ENCODE measurements at regions not wholly inside any gene's neighbourhood (a gene's known extent, or its start where the extent isn't known, plus 50 kb on each side); places are given as distances from the start of the nearest gene placed in this dataset.

DNA sequence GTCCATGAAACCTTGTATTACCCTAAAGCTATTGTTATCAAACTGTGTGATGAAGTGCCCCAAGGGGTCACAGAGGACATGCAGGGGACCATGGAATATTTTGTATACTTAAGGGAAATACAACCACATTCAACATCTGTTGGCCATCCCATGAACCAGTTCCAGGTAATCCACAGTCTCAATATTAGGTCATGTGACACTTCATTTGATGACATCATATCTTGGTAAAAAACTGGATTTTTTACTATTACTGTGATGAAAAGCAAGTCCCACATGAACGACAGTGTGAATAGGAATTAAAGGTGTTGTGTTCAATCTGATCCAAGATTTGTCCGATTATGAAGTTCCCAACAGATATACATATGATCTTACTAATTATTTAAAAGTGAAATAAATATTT lies 355.2 kb downstream of the IRS2 start:
- no peaks in the 10 kb centered on the region for H3K79me2 ChIP-seq (ENCODE audit: insufficient read depth, low read length)

More for the DNA sequence above, 355.2 kb downstream of the IRS2 start:
- H2AFZ ChIP-seq (ENCODE audit: low read length), result no peak overlapping the region
- H3K27ac ChIP-seq (ENCODE audit: insufficient read length, low read depth, low read length), result no peak overlapping the region
- no peak overlapping the region for H4K91ac ChIP-seq (ENCODE audit: insufficient read length, low read depth, low read length)
- H3K23ac ChIP-seq (ENCODE audit: insufficient read length, low read depth, low read length), result no peak overlapping the region
- H3K4me1 ChIP-seq (ENCODE audit: insufficient read depth, low read length), result no peaks in the 10 kb centered on the region
- Mint-ChIP-seq H3K4me3 (no peak overlapping the region), H3K4me1 (no peaks in the 10 kb centered on the region), H3K27me3 (ENCODE audit: low read depth) (no peaks in the 10 kb centered on the region), H3K9me3 (peaks cover 36 to 39% of the 10 kb centered on the region in 2 experiments), H3K36me3 (ENCODE audit: insufficient read depth in 1 of 3, low read depth in 3 of 3) (peaks cover 4 to 10% (median 8%) of the 10 kb centered on the region in 3 experiments), H3K27ac (no peak overlapping the region)
- H3T11ph ChIP-seq (ENCODE audit: low read length), result no peak overlapping the region
- H2BK5ac ChIP-seq (ENCODE audit: insufficient read length, low read length), result no peak overlapping the region
- H3K27me3 ChIP-seq (ENCODE audit: insufficient read depth, low read length), result no peaks in the 10 kb centered on the region
- no peak overlapping the region for H3K4me2 ChIP-seq (ENCODE audit: insufficient read depth, insufficient read length, low read length)
- H3K18ac ChIP-seq (ENCODE audit: insufficient read length, low read depth, low read length), result no peak overlapping the region
- H3K9me3 ChIP-seq (ENCODE audit: control insufficient read depth, low read depth, low read length), result no peaks in the 10 kb centered on the region
- no peak overlapping the region for H3K56ac ChIP-seq (ENCODE audit: insufficient read length, low read depth, low read length)
- H4K5ac ChIP-seq (ENCODE audit: insufficient read length, low read depth, low read length), result no peak overlapping the region
- TF ChIP-seq, protein P1, sequence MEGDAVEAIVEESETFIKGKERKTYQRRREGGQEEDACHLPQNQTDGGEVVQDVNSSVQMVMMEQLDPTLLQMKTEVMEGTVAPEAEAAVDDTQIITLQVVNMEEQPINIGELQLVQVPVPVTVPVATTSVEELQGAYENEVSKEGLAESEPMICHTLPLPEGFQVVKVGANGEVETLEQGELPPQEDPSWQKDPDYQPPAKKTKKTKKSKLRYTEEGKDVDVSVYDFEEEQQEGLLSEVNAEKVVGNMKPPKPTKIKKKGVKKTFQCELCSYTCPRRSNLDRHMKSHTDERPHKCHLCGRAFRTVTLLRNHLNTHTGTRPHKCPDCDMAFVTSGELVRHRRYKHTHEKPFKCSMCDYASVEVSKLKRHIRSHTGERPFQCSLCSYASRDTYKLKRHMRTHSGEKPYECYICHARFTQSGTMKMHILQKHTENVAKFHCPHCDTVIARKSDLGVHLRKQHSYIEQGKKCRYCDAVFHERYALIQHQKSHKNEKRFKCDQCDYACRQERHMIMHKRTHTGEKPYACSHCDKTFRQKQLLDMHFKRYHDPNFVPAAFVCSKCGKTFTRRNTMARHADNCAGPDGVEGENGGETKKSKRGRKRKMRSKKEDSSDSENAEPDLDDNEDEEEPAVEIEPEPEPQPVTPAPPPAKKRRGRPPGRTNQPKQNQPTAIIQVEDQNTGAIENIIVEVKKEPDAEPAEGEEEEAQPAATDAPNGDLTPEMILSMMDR (conservative IDR thresholded peaks at IDR 0.05), result no peak
- no peak overlapping the region for H2BK12ac ChIP-seq (ENCODE audit: insufficient read length, low read depth, low read length)
- no peak overlapping the region for H3K4ac ChIP-seq (ENCODE audit: low read depth, low read length)
- DNase-seq, result no peak
- H2AK5ac ChIP-seq (ENCODE audit: insufficient read length, low read length), result no peak overlapping the region
- no peaks in the 10 kb centered on the region for H3K23me2 ChIP-seq (ENCODE audit: insufficient read length, low read depth, low read length, poor library complexity, severe bottlenecking)
- no peaks in the 10 kb centered on the region for H4K20me1 ChIP-seq (ENCODE audit: control insufficient read depth, insufficient read depth, insufficient read length)
- H2BK120ac ChIP-seq (ENCODE audit: low read depth, low read length, poor library complexity, severe bottlenecking), result no peak overlapping the region
- no peak overlapping the region for H2BK20ac ChIP-seq (ENCODE audit: low read depth, low read length, poor library complexity, severe bottlenecking)
- H4K8ac ChIP-seq (replicated peaks; ENCODE audit: insufficient read length, low read depth, low read length), result no peak overlapping the region
- no peak overlapping the region for H2BK15ac ChIP-seq (ENCODE audit: low read depth, low read length)
- no CpG with 5 or more reads among the region's 2 CpGs for WGBS (ENCODE audit: extremely low coverage, insufficient read length, low lambda C conversion rate)
- H3K79me1 ChIP-seq (ENCODE audit: insufficient read depth, low read depth, low read length, poor library complexity, severe bottlenecking), result no peaks in the 10 kb centered on the region
- no peak overlapping the region for H3K9ac ChIP-seq (ENCODE audit: extremely low read depth, insufficient read length, low read length)
- H3K14ac ChIP-seq (ENCODE audit: insufficient read depth, low read length), result no peak overlapping the region

Data from H9 (cell line).